ENCODE measurements at regions not wholly inside any gene's neighbourhood (a gene's known extent, or its start where the extent isn't known, plus 50 kb on each side); places are given as distances from the start of the nearest gene placed in this dataset.

GRCh38 chr11:81129618-81130017, 1604.0 kb downstream of the FAM181B start:
- DNase-seq (ENCODE audit: extremely low read depth, low read depth), result no peak
- no peak for TF ChIP-seq CTCF (IDR thresholded peaks at IDR 0.05; ENCODE audit: low read depth, low read length)

DNA sequence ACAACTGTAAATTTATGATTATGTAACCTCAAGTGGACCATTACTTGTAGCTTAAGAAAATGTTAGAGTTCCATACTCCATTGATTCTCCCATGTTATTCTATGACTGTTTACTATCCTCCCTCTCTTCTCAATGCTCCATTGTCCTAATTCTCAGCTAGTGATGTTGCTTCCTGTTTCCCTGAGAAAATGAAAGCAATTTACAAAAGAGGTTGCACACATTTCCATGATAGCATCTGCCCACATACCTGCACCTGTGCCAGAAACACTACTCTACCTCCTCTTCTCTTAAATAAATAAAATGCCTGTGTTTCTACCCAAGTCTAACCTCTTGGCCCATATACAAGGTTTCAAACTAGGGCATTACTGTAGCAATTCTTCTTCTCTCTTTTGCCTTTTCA, 1620.9 kb downstream of the FAM181B start:
- no peak for DNase-seq (ENCODE audit: extremely low read depth, low read depth)
- no peak for TF ChIP-seq CTCF (IDR thresholded peaks at IDR 0.05; ENCODE audit: low read depth, low read length)

DNA sequence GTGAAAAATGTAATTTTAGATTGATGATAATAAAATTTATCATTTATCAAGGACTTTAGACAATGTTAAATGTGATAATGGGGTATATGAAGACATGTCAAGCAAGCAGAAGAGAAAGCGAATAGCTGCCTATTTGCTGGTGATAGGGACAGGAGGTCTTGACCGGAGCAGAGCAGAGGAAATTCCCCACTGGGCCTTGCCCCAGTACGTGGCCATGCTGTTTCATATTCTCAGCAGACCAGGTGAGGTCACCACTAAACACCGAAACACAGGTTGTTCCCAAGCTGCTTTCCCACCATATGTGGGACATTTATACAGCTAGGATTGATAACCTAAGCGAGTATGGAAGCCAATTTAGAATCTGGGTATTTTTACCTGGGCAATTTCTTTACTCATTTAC, 1629.6 kb downstream of the FAM181B start:
- TF ChIP-seq CTCF (IDR thresholded peaks at IDR 0.05; ENCODE audit: low read depth, low read length), result no peak
- no peak for DNase-seq (ENCODE audit: extremely low read depth, low read depth)

- no peak for TF ChIP-seq CTCF (IDR thresholded peaks at IDR 0.05; ENCODE audit: low read depth, low read length)
- DNase-seq (ENCODE audit: extremely low read depth, low read depth), result no peak
Measured at GRCh38 chr11:81098471-81098870, 1635.2 kb downstream of the FAM181B start.

GRCh38 chr11:81092522-81092921, 1641.1 kb downstream of the FAM181B start:
- no peak for TF ChIP-seq CTCF (IDR thresholded peaks at IDR 0.05; ENCODE audit: low read depth, low read length)
- no peak for DNase-seq (ENCODE audit: extremely low read depth, low read depth)

DNA sequence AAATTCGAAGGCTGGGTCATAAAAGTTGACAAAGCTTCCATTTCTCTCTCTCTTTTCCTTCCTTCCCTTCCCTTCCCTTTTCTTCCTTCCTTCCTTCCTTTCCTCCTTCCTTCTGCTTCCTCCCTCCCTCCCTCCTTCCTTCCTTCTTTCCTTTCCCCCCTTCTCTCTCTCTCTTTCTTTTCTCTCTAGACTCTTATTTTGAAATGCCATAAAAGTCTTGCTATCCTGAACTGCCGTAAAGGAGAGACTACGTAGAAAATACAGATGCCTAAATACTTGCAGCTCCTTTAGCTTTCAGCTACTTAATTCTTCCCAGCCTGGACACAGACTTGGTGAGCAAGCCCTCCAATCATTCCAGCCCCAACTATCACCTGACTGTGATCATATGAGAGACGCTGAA, 1644.4 kb downstream of the FAM181B start:
- TF ChIP-seq CTCF (IDR thresholded peaks at IDR 0.05; ENCODE audit: low read depth, low read length), result no peak
- DNase-seq (ENCODE audit: extremely low read depth, low read depth), result no peak

GRCh38 chr11:81080476-81080875, 1639.6 kb upstream of the TENM4 start:
- no peak for TF ChIP-seq CTCF (IDR thresholded peaks at IDR 0.05; ENCODE audit: low read depth, low read length)
- DNase-seq (ENCODE audit: extremely low read depth, low read depth), result no peak

Measured in AG09319 (cell line).